Stimulated activated CD4-positive, alpha-beta T cell treated with anti-CD3 and anti-CD28 coated beads, Interleukin-4, amount 100 ng/mL, for 24 hours (primary cell): ENCODE measurements at regions not wholly inside any gene's neighbourhood (a gene's known extent, or its start where the extent isn't known, plus 50 kb on each side); places are given as distances from the start of the nearest gene placed in this dataset.

Source experiments
- DNase-seq: peaks from one replicate; pipeline ENCODE4 v3.0.0-alpha.2; 2020

DNA sequence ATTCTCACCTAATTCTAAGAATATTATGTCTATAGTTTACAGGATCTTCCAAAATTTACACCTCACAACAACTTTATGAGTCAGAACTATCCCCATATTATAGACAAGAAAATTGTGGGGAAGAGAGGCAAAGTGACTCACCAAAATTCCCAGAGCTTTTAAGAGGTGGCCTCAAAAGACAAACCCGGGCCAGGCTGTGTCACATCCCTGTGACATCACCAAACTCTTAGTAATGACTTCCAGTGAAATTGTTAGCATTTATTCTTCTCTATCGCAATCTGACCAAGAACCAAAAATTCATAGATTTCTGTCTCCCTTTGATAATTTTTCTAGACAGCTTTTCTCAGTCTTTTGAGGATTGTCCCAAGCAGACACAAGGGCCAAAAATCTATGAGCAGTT, 134.3 kb downstream of the SNX19 start:
- no peak for DNase-seq

- DNase-seq = no peak
Observed at GRCh38 chr11:130782361-130783222, 133.7 kb downstream of the SNX19 start.

GRCh38 chr11:130783323-130783722, 133.0 kb downstream of the SNX19 start:
- DNase-seq = no peak

DNA sequence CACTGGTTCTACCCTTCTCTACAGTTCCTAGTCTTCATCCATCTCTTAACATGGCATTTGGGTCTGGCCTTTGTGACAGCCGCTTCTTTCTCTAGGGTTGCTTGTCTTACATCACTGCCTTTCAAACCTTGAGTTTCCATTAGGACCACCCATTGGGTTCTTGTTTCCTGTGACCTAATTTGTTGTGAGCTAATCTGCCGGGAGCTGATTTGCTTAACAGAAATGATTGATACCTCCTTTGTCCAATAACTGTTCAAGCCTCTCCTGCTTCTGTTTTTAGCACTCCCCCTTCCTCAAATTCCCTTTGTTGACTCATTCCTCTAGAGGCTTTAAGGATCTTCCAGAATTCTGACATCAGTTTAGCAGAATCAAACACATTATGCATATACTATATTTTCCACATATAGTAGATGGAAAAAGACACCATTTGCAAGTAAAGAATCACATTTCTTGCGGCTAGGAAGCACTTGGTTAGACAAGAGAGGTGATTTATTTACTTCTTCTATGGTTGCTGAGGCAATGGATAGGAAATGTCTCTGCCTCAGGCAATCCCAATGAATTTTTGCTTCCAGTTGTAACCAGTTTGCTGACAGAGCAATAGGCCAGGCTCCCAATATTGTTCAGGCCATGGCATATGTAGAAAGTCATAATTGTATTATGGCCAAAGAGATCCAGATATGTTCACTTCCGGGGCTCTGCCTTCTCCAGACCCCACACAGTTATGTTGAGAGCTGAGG, 130.7 kb downstream of the SNX19 start:
- no peak for DNase-seq

- DNase-seq = no peak
Observed at GRCh38 chr11:130786586-130786985, 129.7 kb downstream of the SNX19 start.

GRCh38 chr11:130787092-130787616, 129.1 kb downstream of the SNX19 start:
- no peak for DNase-seq

DNA sequence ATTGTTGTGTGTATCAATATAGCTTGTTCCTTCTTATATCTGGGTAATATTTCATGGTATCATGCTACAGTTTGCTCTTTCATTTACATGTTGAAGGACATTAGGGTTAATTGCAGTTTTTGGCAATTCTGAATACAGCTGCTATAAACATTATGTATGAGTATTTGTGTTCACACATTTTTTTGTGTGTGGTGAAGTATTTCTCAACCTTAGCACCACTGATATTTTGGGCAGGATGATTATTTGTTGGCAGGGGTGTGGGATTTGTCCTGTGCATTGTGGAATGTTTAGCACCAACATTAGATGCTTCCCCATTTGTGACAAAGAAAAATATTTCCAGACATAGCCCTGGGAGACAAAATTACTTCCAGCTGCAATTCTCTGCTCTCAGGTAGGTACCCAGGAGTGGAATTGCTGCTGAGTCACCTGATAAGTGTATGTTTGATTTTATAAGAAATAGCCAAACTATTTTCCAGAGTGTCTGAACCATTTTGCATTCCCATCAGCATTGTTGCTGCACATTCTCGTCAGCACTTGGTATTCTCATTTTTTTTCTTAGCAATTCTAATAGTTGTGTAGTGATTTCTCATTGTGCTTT, 128.2 kb downstream of the SNX19 start:
- no peak for DNase-seq

GRCh38 chr11:130789056-130789640, 127.1 kb downstream of the SNX19 start:
- no peak for DNase-seq

GRCh38 chr11:130790689-130791088, 125.6 kb downstream of the SNX19 start:
- no peak for DNase-seq

DNA sequence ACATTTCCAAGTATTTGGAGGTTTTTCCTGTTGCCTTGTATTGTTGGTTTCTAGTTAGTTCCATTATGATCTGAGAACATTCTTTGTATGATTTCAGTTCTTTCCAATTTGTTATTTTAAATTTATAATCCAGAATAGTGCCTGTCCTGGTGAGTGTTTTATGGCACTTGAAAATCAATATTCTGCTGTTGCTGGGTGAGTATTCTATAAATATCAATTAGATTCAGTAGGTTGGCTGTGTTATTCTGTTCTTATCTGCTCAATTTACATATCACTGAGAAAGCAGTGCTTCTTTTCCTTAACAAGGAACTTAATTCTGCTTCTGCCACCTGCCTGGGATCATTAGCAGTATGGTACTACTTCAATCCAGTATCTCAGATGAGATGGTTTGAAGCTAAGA, 123.5 kb downstream of the SNX19 start:
- DNase-seq = no peak

- no peak for DNase-seq
Observed at GRCh38 chr11:130796828-130797227, 119.5 kb downstream of the SNX19 start.

- DNase-seq = no peak
Observed at GRCh38 chr11:130798280-130798679, 118.0 kb downstream of the SNX19 start.

DNA sequence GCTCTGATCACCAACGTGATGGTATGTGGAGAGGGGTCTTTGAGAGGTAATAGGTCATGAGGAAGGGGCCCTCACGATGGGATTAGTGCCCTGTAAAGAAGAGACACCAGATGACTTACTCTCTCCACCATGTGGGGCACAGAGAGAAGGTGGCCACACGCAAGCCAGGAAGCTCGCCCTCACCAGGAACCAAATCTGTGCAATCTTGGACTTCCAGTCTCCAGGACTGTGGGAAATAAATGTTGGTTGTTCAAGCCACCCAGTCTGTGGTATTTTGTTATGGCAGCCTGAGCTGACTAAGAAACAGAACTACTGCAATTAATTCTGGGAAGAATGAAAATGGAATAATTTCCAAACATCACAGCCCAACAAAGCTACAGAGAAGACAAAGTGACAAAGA, 117.5 kb downstream of the SNX19 start:
- no peak for DNase-seq

DNA sequence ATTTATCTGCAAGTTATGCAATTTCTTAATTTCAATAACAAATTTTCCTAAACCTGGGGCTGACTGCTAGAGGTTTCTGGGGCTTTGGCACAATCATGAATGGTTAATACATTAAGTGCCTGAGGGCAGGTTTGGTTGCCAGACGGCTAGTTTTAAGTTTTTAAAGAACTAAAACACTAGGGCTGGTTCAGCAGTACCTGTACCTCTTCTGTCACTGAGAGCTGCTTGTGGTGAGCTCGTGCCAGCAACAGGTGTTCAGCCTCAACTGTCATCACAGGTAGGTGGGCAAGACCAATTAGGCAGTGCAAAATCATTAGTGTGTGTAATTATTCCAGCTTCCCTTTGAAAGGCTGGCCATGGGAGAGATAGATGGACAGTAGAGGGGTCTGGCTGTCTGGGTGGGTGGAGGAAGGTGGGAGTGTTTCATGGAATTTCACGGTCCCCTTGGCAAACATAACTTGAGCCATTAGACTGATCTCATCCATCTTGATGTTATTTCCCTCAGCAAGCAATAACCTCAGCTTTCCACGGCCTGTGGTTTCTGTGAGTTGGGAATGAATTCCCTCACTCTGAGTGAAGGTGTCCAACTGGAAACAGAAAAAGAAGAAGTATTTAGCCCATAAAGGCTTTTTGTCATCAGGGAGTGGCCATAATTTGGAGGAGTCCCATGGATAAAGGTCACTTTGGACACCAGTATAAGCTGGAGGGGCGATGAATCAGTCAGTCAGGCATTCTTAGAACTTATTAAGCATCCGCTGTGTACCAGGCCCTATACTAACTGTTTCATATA, 114.8 kb downstream of the SNX19 start:
- no peak for DNase-seq

DNA sequence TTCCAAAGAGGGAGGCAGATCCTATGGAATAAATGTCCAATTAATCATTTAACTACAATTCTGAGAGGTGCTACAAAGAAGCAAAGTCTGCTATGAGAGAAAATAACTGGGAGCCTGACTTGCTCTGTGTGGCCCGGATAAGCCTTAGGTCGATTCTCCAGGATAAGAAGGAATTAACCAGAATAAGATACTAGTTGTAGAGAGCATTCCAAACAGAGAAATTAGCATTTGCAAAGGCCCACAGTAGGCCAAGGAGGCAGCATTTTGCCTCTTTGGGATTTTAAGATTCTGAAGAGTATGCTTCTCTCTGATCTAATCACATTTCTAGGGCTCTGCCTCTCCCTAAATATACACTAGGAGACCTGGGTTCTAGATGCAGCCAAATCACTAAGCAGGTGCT, 113.7 kb downstream of the SNX19 start:
- no peak for DNase-seq

GRCh38 chr11:130804306-130805076, 111.8 kb downstream of the SNX19 start:
- no peak for DNase-seq

DNA sequence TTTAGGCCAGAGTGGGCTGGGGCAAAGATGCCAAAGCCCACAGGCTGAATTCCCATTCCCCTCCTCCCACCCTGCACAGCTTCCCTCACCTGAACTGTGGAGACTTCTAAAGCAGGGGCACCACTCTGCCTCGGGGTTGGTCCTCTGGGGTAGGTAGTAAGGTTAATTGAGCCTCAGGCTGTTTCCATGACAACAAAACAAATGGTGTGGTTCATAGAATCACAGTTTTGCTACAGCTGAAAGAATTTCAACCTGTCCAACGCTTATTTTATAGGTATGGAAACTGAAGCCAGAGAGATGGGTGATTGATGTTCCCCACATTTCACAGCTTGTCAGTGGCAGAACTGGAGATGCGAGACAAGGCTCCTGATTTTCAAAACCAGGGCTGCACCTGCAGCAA, 109.5 kb downstream of the SNX19 start:
- DNase-seq = no peak

DNA sequence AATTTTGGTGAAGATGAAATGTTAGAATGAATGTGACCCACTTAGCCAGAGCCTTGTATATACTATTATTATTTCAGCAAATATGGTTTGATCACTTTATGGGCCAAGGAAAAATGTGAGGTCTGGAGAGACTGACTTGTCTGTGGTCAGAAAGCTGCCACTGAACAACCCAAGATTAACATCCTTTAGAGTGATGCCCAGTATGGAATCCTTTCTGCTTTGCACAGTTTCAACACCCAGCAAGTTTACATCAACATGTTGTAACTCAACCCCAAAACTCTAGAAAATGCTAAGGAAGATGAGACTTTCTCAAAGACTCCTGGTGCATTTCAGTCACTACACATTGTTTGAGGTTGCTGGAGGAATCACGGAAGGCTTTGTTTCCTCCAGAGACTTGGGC, 107.7 kb downstream of the SNX19 start:
- no peak for DNase-seq

DNA sequence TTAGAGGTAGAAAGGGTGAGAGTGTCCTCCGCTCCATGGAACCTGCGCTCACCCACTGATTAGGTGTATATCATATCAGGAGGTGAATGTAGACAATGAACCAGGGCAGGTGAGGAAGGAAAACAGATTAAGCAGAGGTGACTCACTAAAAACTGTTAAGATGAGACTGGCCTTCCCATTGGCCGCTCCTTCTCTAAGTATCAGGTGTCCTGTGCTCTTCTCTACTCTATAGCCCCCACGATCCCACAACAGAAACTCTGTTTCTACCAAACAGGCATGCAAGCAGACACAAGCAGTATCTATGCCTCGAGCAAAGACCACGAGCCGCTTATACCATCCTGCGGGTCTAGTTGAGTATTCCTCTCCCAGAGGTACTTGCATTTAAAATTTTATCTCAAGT, 103.1 kb downstream of the SNX19 start:
- DNase-seq = no peak

DNA sequence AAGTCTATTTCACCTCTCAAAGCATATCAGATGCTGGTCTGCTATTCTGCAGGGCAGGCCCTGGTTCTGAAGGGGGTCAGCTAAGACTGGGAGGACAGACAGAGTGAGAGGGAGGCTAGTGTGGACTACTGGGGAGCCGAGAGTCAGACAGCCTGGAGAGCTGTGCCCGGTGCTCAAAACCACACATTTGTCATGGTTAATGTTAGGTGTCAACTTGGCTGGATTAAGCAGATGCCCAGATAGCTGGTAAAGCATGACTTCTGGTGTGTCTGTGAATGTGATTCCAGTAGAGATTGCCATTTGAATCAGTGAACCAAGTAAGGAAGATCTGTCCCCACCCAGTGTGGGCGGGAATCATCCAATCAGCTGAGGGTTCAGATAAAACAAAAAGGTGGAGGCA, 102.6 kb downstream of the SNX19 start:
- no peak for DNase-seq

- DNase-seq = no peak
Observed at GRCh38 chr11:130814440-130815096, 101.7 kb downstream of the SNX19 start.
